SH-SY5Y (cell line): ENCODE measurements at regions not wholly inside any gene's neighbourhood (a gene's known extent, or its start where the extent isn't known, plus 50 kb on each side); places are given as distances from the start of the nearest gene placed in this dataset.

ENCODE experiments used
- GATA2 ChIP-seq: IDR thresholded peaks from 2 replicates; pipeline ENCODE4 v1.6.1; 2011; ENCODE audit warnings: mild to moderate bottlenecking, low read depth, low read length
- GATA3 ChIP-seq: IDR thresholded peaks from 2 replicates; pipeline ENCODE4 v1.6.1; 2011; ENCODE audit warnings: low read depth, mild to moderate bottlenecking, low read length, moderate library complexity

- TF ChIP-seq GATA3 (no peak), GATA2 (no peak)
Measured at GRCh38 chr3:107106907-107107306, 270.3 kb upstream of the CCDC54 start.
